ENCODE measurements at regions not wholly inside any gene's neighbourhood (a gene's known extent, or its start where the extent isn't known, plus 50 kb on each side); places are given as distances from the start of the nearest gene placed in this dataset.

DNA sequence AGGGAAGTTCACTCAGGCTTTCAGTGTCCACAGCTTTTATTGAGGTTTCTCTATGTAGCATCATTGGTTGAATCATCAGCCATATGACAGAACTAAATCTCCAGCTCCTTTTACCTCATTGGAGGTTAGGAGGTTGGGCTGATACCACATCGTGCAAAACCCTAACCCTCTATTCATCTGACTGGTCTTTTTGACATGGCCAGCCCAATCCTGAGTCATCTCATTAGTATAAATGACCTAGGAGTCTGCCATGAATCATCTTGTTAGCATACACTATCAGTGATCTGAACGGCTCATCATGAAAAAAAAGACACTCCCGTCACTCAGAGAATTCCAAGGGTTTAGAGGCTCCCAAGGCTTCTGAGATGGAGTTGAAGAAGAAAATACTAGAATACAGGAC, 669.8 kb upstream of the POT1 start:
- DNase-seq (ENCODE audit: low read depth in 2 of 2), result no peak
- Histone ChIP-seq H3K4me3 (replicated peaks in 1 of 4; ENCODE audit: control extremely low read depth in 1 of 4, insufficient read depth in 1 of 4, low read depth in 3 of 4, low read length in 4 of 4) (no peak overlapping the region), H3K27ac (ENCODE audit: insufficient read depth, low read length) (no peak overlapping the region), H4K20me1 (ENCODE audit: control insufficient read depth, extremely low read depth, insufficient read depth, low read length) (no peaks in the 10 kb centered on the region), H3K79me2 (ENCODE audit: control insufficient read depth, insufficient read depth, low read length) (no peaks in the 10 kb centered on the region), H3K4me1 (ENCODE audit: control insufficient read depth, extremely low read depth, insufficient read depth, low read length) (no peaks in the 10 kb centered on the region), H3K4me2 (ENCODE audit: extremely low read depth, insufficient read depth, low read length) (no peak overlapping the region), H3K9ac (ENCODE audit: insufficient read depth, low read length) (no peak overlapping the region), H3K36me3 (ENCODE audit: control insufficient read depth, insufficient read depth, low read length) (no peaks in the 10 kb centered on the region), H2AFZ (ENCODE audit: low read length) (no peak overlapping the region), H3K27me3 (ENCODE audit: control insufficient read depth, insufficient read depth, low read length) (no peaks in the 10 kb centered on the region), H3K9me3 (ENCODE audit: control insufficient read depth, insufficient read depth, low read depth, low read length) (no peaks in the 10 kb centered on the region)
- TF ChIP-seq, protein P1, sequence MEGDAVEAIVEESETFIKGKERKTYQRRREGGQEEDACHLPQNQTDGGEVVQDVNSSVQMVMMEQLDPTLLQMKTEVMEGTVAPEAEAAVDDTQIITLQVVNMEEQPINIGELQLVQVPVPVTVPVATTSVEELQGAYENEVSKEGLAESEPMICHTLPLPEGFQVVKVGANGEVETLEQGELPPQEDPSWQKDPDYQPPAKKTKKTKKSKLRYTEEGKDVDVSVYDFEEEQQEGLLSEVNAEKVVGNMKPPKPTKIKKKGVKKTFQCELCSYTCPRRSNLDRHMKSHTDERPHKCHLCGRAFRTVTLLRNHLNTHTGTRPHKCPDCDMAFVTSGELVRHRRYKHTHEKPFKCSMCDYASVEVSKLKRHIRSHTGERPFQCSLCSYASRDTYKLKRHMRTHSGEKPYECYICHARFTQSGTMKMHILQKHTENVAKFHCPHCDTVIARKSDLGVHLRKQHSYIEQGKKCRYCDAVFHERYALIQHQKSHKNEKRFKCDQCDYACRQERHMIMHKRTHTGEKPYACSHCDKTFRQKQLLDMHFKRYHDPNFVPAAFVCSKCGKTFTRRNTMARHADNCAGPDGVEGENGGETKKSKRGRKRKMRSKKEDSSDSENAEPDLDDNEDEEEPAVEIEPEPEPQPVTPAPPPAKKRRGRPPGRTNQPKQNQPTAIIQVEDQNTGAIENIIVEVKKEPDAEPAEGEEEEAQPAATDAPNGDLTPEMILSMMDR (conservative IDR thresholded peaks at IDR 0.05 in 1 of 2, IDR thresholded peaks at IDR 0.05 in 1 of 2; ENCODE audit: low read depth in 1 of 2, low read length in 2 of 2), result no peak

DNA sequence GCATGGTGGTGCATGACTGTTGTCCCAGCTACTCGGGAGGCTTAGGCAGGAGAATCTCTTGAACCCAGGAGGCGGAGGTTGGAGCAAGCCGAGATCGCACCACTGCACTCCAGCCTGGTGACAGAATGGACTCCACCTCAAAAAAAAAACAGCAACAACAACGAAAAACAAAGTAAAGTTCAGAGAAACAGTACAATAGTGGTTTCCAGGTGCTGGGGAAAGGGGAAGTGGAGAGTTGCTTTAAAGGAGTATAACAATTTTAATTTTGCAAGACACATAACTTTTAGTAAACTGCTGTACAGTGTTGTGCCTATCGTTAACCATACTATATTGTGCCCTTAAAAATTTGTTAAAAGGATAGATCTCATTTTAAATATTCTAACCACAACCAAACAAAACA, 662.7 kb upstream of the POT1 start:
- H3K27me3 ChIP-seq (ENCODE audit: control insufficient read depth, insufficient read depth, low read length), result no peaks in the 10 kb centered on the region
- H3K4me1 ChIP-seq (ENCODE audit: control insufficient read depth, extremely low read depth, insufficient read depth, low read length), result no peaks in the 10 kb centered on the region
- no peaks in the 10 kb centered on the region for H3K36me3 ChIP-seq (ENCODE audit: control insufficient read depth, insufficient read depth, low read length)
- no peaks in the 10 kb centered on the region for H4K20me1 ChIP-seq (ENCODE audit: control insufficient read depth, extremely low read depth, insufficient read depth, low read length)
- DNase-seq (ENCODE audit: low read depth in 2 of 2), result no peak
- no peaks in the 10 kb centered on the region for H3K9me3 ChIP-seq (ENCODE audit: control insufficient read depth, insufficient read depth, low read depth, low read length)
- no peak overlapping the region for H3K4me2 ChIP-seq (ENCODE audit: extremely low read depth, insufficient read depth, low read length)
- no peak overlapping the region for H3K9ac ChIP-seq (ENCODE audit: insufficient read depth, low read length)
- H2AFZ ChIP-seq (ENCODE audit: low read length), result no peak overlapping the region
- no peak overlapping the region for H3K4me3 ChIP-seq (replicated peaks in 1 of 4; ENCODE audit: control extremely low read depth in 1 of 4, insufficient read depth in 1 of 4, low read depth in 3 of 4, low read length in 4 of 4)
- H3K27ac ChIP-seq (ENCODE audit: insufficient read depth, low read length), result no peak overlapping the region
- H3K79me2 ChIP-seq (ENCODE audit: control insufficient read depth, insufficient read depth, low read length), result no peaks in the 10 kb centered on the region
- no peak for TF ChIP-seq EZH2 (IDR thresholded peaks at IDR 0.05; ENCODE audit: low read length, missing control alignments)
- TF ChIP-seq, protein P1 (conservative IDR thresholded peaks at IDR 0.05 in 1 of 2, IDR thresholded peaks at IDR 0.05 in 1 of 2; ENCODE audit: low read depth in 1 of 2, low read length in 2 of 2), result no peak

DNA sequence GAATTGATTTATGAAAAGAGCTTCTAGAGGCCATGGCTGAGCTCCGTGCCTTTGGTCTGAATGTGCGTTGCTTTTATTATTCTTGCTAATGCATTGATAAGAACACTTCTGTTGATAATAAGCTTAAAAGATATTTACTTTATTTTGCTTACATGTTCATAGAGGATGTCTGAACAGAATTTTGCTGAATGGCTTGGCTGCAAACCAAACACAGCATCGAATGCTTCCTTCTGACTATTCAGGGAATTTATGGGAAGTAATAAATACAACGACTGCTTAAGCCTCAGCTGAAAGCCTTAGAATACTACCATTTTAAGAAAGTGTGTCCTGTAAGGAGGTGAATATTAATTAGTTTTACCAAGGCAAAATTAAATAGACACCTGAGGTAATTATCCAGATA, 643.5 kb upstream of the POT1 start:
- Histone ChIP-seq H3K9ac (ENCODE audit: insufficient read depth, low read length) (no peak overlapping the region), H3K36me3 (ENCODE audit: control insufficient read depth, insufficient read depth, low read length) (no peaks in the 10 kb centered on the region), H3K9me3 (ENCODE audit: control insufficient read depth, insufficient read depth, low read depth, low read length) (no peaks in the 10 kb centered on the region), H3K27ac (ENCODE audit: insufficient read depth, low read length) (no peak overlapping the region), H3K79me2 (ENCODE audit: control insufficient read depth, insufficient read depth, low read length) (no peaks in the 10 kb centered on the region), H2AFZ (ENCODE audit: low read length) (no peak overlapping the region), H3K27me3 (ENCODE audit: control insufficient read depth, insufficient read depth, low read length) (no peaks in the 10 kb centered on the region), H3K4me1 (ENCODE audit: control insufficient read depth, extremely low read depth, insufficient read depth, low read length) (no peaks in the 10 kb centered on the region), H4K20me1 (ENCODE audit: control insufficient read depth, extremely low read depth, insufficient read depth, low read length) (no peaks in the 10 kb centered on the region), H3K4me2 (ENCODE audit: extremely low read depth, insufficient read depth, low read length) (no peak overlapping the region), H3K4me3 (replicated peaks in 1 of 4; ENCODE audit: control extremely low read depth in 1 of 4, insufficient read depth in 1 of 4, low read depth in 3 of 4, low read length in 4 of 4) (no peak overlapping the region)
- no peak for TF ChIP-seq EZH2 (IDR thresholded peaks at IDR 0.05; ENCODE audit: low read length, missing control alignments)
- TF ChIP-seq, protein P1 (conservative IDR thresholded peaks at IDR 0.05 in 1 of 2, IDR thresholded peaks at IDR 0.05 in 1 of 2; ENCODE audit: low read depth in 1 of 2, low read length in 2 of 2), result no peak
- DNase-seq (ENCODE audit: low read depth in 2 of 2), result no peak

Data from fibroblast of lung (primary cell).